Retinal pigment epithelial cell (primary cell): ENCODE measurements at regions not wholly inside any gene's neighbourhood (a gene's known extent, or its start where the extent isn't known, plus 50 kb on each side); places are given as distances from the start of the nearest gene placed in this dataset.
"Not testable (repeated sequence)": the region's sequence is repeated elsewhere in the genome, so short reads cannot be mapped to it uniquely, and the experiment has no call there.

ENCODE experiments used
- DNase-seq: peaks from one replicate; pipeline ENCODE4 v3.0.0-alpha.2; 2010; ENCODE audit warnings: low read depth
- H3K4me3 ChIP-seq: 2 replicates; pipeline ENCODE4 v1.5.1; 2011; ENCODE audit warnings: mild to moderate bottlenecking, low read length, control low read depth, moderate library complexity
- CTCF ChIP-seq: conservative IDR thresholded peaks from 2 replicates; pipeline ENCODE4 v1.5.1; 2011; ENCODE audit warnings: low read depth, low read length, control low read depth, inconsistent platforms

GRCh38 chr13:100980171-100980570, 305.6 kb upstream of the TMTC4 start:
- DNase-seq = no peak
- H3K4me3 ChIP-seq = no peak overlapping the region
- TF ChIP-seq CTCF = no peak

- no peak for DNase-seq
- no peak overlapping the region for H3K4me3 ChIP-seq
- no peak for TF ChIP-seq CTCF
Measured at GRCh38 chr13:100977841-100978240, 303.2 kb upstream of the TMTC4 start.

GRCh38 chr13:100976993-100977392, 302.4 kb upstream of the TMTC4 start:
- peak; percentile 68 for DNase-seq
- TF ChIP-seq CTCF = no peak
- H3K4me3 ChIP-seq = no peak overlapping the region

- not testable (repeated sequence) for DNase-seq
Measured at GRCh38 chr13:100975666-100976065, 301.1 kb upstream of the TMTC4 start.

GRCh38 chr13:100962585-100962984, 288.0 kb upstream of the TMTC4 start:
- no peak for TF ChIP-seq CTCF

More at GRCh38 chr13:100975666-100976065, 301.1 kb upstream of the TMTC4 start:
- H3K4me3 ChIP-seq = not testable (repeated sequence)

GRCh38 chr13:100961186-100961585, 286.6 kb upstream of the TMTC4 start:
- TF ChIP-seq CTCF = no peak
- DNase-seq = no peak
- no peak overlapping the region for H3K4me3 ChIP-seq

More at GRCh38 chr13:100962585-100962984, 288.0 kb upstream of the TMTC4 start:
- no peak overlapping the region for H3K4me3 ChIP-seq
- no peak for DNase-seq

- no peak for TF ChIP-seq CTCF
- DNase-seq = no peak
- no peak overlapping the region for H3K4me3 ChIP-seq
Measured at GRCh38 chr13:100958831-100959230, 284.2 kb upstream of the TMTC4 start.

GRCh38 chr13:100957741-100958140, 283.1 kb upstream of the TMTC4 start:
- no peak overlapping the region for H3K4me3 ChIP-seq
- no peak for TF ChIP-seq CTCF
- no peak for DNase-seq
